ENCODE measurements at regions not wholly inside any gene's neighbourhood (a gene's known extent, or its start where the extent isn't known, plus 50 kb on each side); places are given as distances from the start of the nearest gene placed in this dataset.

DNA sequence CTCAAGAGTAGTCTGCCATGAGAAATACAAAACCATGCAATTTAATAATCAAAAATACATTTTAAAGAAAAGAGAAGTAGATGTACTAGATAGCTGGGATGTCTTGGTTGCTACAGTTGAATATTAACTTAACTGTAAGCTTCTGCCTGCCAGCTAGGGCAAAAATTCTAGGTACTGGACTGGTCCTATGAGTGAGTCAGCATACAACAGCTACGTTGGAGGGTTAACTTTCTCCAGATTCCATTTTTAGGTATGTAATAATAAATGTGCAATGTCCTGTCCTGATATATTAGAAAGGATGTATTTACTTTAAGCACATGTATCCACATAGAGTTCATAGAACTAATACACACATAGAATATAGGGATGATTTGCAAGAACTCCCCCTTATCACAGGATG, 230.1 kb downstream of the CAAP1 start:
- no peak for DNase-seq (ENCODE audit: low read depth)
- TF ChIP-seq, protein P1, sequence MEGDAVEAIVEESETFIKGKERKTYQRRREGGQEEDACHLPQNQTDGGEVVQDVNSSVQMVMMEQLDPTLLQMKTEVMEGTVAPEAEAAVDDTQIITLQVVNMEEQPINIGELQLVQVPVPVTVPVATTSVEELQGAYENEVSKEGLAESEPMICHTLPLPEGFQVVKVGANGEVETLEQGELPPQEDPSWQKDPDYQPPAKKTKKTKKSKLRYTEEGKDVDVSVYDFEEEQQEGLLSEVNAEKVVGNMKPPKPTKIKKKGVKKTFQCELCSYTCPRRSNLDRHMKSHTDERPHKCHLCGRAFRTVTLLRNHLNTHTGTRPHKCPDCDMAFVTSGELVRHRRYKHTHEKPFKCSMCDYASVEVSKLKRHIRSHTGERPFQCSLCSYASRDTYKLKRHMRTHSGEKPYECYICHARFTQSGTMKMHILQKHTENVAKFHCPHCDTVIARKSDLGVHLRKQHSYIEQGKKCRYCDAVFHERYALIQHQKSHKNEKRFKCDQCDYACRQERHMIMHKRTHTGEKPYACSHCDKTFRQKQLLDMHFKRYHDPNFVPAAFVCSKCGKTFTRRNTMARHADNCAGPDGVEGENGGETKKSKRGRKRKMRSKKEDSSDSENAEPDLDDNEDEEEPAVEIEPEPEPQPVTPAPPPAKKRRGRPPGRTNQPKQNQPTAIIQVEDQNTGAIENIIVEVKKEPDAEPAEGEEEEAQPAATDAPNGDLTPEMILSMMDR (IDR thresholded peaks at IDR 0.05; ENCODE audit: insufficient read depth, low read length, poor library complexity, severe bottlenecking): no peak
- H3K36me3 ChIP-seq (ENCODE audit: control insufficient read depth, insufficient read depth, low read length): no peaks in the 10 kb centered on the region
- H3K4me3 ChIP-seq (ENCODE audit: low read depth, low read length): no peak overlapping the region
- no peaks in the 10 kb centered on the region for H3K27me3 ChIP-seq (ENCODE audit: control insufficient read depth, insufficient read depth, low read length)

DNA sequence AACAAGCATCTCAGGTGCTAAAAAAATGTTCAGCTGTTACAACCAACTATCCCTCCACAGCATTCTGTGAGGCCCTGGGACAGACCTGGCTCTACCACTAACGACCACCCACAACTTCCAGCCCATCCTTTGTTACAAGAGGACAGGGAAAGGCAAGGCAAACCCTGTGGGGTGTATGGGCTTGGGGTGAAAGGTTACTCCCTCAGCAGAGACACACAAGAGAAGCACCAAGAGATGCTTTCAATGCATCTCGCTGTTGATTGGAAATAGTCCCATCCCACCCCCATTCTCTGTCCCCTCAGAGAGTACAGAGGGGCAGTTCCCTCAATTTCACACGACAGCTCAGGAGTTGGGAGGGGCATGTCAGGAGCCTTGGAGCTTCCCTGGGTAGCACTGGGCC, 234.1 kb downstream of the CAAP1 start:
- no peak for DNase-seq (ENCODE audit: low read depth)
- TF ChIP-seq, protein P1 (IDR thresholded peaks at IDR 0.05; ENCODE audit: insufficient read depth, low read length, poor library complexity, severe bottlenecking): no peak
- Histone ChIP-seq H3K36me3 (ENCODE audit: control insufficient read depth, insufficient read depth, low read length) (no peaks in the 10 kb centered on the region), H3K4me3 (ENCODE audit: low read depth, low read length) (no peak overlapping the region), H3K27me3 (ENCODE audit: control insufficient read depth, insufficient read depth, low read length) (no peaks in the 10 kb centered on the region)

DNA sequence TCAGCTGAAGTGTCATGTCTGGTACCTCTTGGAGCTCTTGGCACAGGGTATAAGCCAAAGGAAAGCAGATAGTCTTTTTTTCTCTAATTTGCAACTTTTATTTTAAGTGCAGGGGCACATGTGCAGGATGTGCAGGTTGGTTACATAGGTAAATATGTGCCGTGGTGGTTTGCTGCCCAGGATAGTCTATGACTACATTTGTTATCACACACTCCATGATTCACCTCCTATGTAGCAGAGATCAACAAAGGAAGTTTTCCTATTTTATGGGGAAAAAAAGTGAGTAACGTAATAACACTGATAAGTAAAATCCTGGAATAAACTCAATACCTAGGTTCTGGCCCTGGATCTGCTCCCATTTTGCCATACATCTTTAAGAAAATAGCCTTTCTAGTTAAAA, 234.6 kb downstream of the CAAP1 start:
- no peaks in the 10 kb centered on the region for H3K36me3 ChIP-seq (ENCODE audit: control insufficient read depth, insufficient read depth, low read length)
- no peaks in the 10 kb centered on the region for H3K27me3 ChIP-seq (ENCODE audit: control insufficient read depth, insufficient read depth, low read length)
- TF ChIP-seq, protein P1 (IDR thresholded peaks at IDR 0.05; ENCODE audit: insufficient read depth, low read length, poor library complexity, severe bottlenecking): no peak
- H3K4me3 ChIP-seq (ENCODE audit: low read depth, low read length): no peak overlapping the region
- DNase-seq (ENCODE audit: low read depth): no peak

DNA sequence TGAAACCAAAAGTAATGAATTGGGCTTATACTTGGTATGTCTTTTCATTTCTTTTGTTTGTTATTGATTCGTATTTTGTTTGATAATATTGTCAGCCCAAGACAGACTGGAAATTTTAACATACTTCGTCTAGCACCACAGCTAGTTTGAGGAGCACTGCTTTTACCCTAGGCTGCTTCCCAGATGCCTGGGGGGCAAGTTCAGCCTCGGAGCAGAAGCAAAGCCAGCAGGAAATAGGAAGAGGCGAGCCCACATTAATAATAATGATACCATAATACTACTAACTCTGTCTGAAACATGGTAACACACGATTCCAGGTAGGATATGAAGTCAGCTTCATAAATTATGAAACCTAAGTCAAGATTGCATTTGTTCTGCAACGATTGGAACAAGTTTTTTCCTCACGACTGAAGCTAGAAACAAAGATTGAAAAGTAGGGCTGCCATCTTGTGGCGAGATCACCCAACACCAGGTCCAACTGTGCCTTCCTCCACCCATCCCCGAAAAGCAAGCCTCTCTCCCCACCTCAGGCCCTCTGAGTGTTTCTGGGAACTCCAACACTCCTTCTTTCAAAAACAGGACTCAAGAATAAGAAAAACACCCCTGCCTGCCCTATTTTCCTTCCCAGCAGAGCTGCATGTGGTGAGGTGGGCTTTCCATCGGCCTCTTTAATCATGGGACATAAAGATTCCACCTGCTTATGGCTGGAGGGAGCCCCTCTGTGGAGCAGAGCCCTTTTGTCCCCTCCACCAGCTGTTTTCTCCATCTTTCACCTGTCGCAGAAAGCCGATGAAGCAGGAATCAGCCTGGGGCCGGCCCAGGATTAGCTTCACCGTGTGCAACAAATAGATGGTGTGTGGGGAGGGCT, 236.4 kb downstream of the CAAP1 start:
- DNase-seq (ENCODE audit: low read depth): no peak
- TF ChIP-seq, protein P1 (IDR thresholded peaks at IDR 0.05; ENCODE audit: insufficient read depth, low read length, poor library complexity, severe bottlenecking): peak; percentile 58
- Histone ChIP-seq H3K4me3 (ENCODE audit: low read depth, low read length) (no peak overlapping the region), H3K36me3 (ENCODE audit: control insufficient read depth, insufficient read depth, low read length) (no peaks in the 10 kb centered on the region), H3K27me3 (ENCODE audit: control insufficient read depth, insufficient read depth, low read length) (no peaks in the 10 kb centered on the region)

DNA sequence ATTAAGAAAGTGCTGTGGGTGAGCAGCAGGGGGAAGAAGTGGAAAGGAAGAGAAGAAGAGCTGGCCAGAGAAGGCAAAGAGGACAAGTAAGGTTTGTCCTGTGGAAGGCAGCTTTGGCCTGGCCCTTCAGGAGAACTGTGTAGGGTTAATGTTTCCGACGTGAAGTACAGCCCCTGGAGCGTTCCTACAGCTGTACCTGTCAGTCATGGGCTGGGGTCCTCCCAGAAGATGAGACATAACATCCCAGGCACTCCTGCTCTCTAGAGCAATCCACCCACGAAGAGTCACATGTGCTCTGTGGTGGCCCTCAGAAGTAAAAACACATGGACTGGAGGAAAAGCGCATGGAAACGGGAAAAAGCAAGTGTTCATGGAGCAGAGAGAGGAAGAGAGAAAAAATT, 237.4 kb downstream of the CAAP1 start:
- no peaks in the 10 kb centered on the region for H3K27me3 ChIP-seq (ENCODE audit: control insufficient read depth, insufficient read depth, low read length)
- H3K4me3 ChIP-seq (ENCODE audit: low read depth, low read length): no peak overlapping the region
- no peaks in the 10 kb centered on the region for H3K36me3 ChIP-seq (ENCODE audit: control insufficient read depth, insufficient read depth, low read length)
- TF ChIP-seq, protein P1 (IDR thresholded peaks at IDR 0.05; ENCODE audit: insufficient read depth, low read length, poor library complexity, severe bottlenecking): no peak
- DNase-seq (ENCODE audit: low read depth): no peak

DNA sequence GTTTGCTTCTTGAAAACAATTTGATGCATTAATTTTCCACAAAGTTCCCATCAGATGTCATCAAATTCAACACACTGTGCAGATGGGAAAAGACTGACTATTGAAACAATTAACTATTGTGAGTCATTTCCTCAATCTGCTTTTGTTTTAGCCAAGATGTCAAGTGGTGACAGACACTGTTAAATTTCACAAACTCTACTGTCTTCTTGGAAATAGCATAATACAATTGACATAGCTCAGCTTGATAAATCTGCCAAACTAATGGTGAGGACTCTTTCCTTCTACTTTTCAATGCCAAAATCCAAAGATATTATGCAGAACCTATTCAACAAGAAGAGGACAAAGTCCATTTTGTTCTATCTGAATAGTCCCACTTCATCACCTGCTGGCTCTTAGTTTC, 242.3 kb downstream of the CAAP1 start:
- Histone ChIP-seq H3K4me3 (ENCODE audit: low read depth, low read length) (no peak overlapping the region), H3K36me3 (ENCODE audit: control insufficient read depth, insufficient read depth, low read length) (no peaks in the 10 kb centered on the region), H3K27me3 (ENCODE audit: control insufficient read depth, insufficient read depth, low read length) (no peaks in the 10 kb centered on the region)
- TF ChIP-seq, protein P1 (IDR thresholded peaks at IDR 0.05; ENCODE audit: insufficient read depth, low read length, poor library complexity, severe bottlenecking): no peak
- DNase-seq (ENCODE audit: low read depth): no peak

Measured in kidney epithelial cell (primary cell).